GM23338 (cell line): ENCODE measurements at regions not wholly inside any gene's neighbourhood (a gene's known extent, or its start where the extent isn't known, plus 50 kb on each side); places are given as distances from the start of the nearest gene placed in this dataset.
A peak's percentile ranks its signal among the peaks of the same experiment; 100 is the strongest.

Experiments used
- CTCF ChIP-seq, 2 experiments: fragments of 200-600 bp in 1 of 2; sonication (generic) in 1 of 2; conservative IDR thresholded peaks; 2 replicates each; pipeline versions ENCODE4 v1.5.1 to v1.6.1; 2016 to 2017; ENCODE audit warnings: antibody characterized with exemption in 2 of 2, low read depth in 2 of 2, mild to moderate bottlenecking in 2 of 2, moderate library complexity in 1 of 2
- EZH2 ChIP-seq: fragments of 200-600 bp; sonication (generic); IDR thresholded peaks from one replicate; pipeline ENCODE4 v1.8.0; 2017; ENCODE audit warnings: antibody characterized with exemption, mild to moderate bottlenecking, low read depth; ENCODE audit not compliant: unreplicated experiment
- EZH2phosphoT487 ChIP-seq: fragments of 200-600 bp; sonication (generic); IDR thresholded peaks from one replicate; pipeline ENCODE4 v1.8.1; 2018; ENCODE audit warnings: antibody characterized with exemption; ENCODE audit not compliant: unreplicated experiment
- POLR2AphosphoS5 ChIP-seq: IDR thresholded peaks from 2 replicates; pipeline ENCODE4 v1.6.1; 2016; ENCODE audit warnings: antibody characterized with exemption, low read depth
- REST ChIP-seq: IDR thresholded peaks from one replicate; pipeline ENCODE4 v1.6.1; 2018; ENCODE audit warnings: antibody characterized with exemption; ENCODE audit not compliant: unreplicated experiment
- STAT1 ChIP-seq: IDR thresholded peaks from one replicate; pipeline ENCODE4 v1.6.1; 2016; ENCODE audit warnings: antibody characterized with exemption; ENCODE audit not compliant: unreplicated experiment
- ZNF331 ChIP-seq: fragments of 250-450 bp; sonication (Bioruptor Pico); IDR thresholded peaks from 2 replicates; pipeline ENCODE4 v1.5.0; 2020; ENCODE audit warnings: low read depth, mild to moderate bottlenecking, moderate library complexity

DNA sequence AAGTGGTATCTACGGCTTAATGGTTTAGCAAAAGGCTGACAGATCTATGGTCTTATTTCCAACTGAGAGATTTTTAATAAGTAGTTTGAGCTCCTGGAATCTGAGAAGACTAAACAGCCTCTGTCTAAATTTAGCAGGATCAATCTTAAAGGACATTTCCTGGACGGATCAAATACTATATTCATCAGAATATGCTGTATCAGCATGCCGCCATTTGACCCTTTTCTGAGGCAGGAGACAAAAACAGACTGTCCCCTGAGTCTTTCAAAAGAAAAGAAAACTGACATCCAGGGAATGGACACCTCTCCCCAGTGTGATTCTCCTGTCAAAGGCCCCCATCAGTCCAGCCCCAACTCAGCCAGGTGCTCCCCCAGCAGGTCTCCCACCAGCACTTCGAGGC lies 443.7 kb downstream of the GXYLT1 start:
- no peak for TF ChIP-seq REST
- 0 out of 4 replicates have a peak, but pooled peaks of 1 of the 2 experiments have one; percentile 8 for TF ChIP-seq CTCF (conservative IDR thresholded peaks at IDR 0.05; ENCODE audit: low read depth in 2 of 2)
- TF ChIP-seq ZNF331 (CRISPR knock-in tag) = no peak
- no peak for TF ChIP-seq EZH2phosphoT487
- TF ChIP-seq EZH2 = no peak
- no peak for TF ChIP-seq POLR2AphosphoS5
- no peak for TF ChIP-seq STAT1
